ENCODE measurements at regions not wholly inside any gene's neighbourhood (a gene's known extent, or its start where the extent isn't known, plus 50 kb on each side); places are given as distances from the start of the nearest gene placed in this dataset.

GRCh38 chr4:166546009-166546408 lies 673.0 kb downstream of the TLL1 start:
- TF ChIP-seq POLR2A (IDR thresholded peaks at IDR 0.05) (no peak), EP300 (IDR thresholded peaks at IDR 0.05) (no peak), CTCF (IDR thresholded peaks at IDR 0.05) (no peak), POLR2AphosphoS5 (IDR thresholded peaks at IDR 0.05) (no peak)

GRCh38 chr4:166577639-166578038 lies 656.7 kb downstream of the SPOCK3 start:
- no peak overlapping the region for H3K27ac ChIP-seq
- intact Hi-C loops (cut with DNase I), result no loop called here
- H3K36me3 ChIP-seq, result no peaks in the 10 kb centered on the region
- no peak overlapping the region for H3K4me3 ChIP-seq
- no peaks in the 10 kb centered on the region for H3K4me1 ChIP-seq
- TF ChIP-seq CTCF (IDR thresholded peaks at IDR 0.05), result no peak
- H3K27me3 ChIP-seq, result no peaks in the 10 kb centered on the region
- WGBS, 2 donors, result 85 to 92% methylated on average over 2 of the region's 2 CpGs
- no peaks in the 10 kb centered on the region for H3K9me3 ChIP-seq
- DNase-seq, result no peak

More at GRCh38 chr4:166546009-166546408, 673.0 kb downstream of the TLL1 start:
- Histone ChIP-seq H3K36me3 (no peaks in the 10 kb centered on the region), H3K27me3 (no peaks in the 10 kb centered on the region), H3K9me3 (no peaks in the 10 kb centered on the region), H3K4me3 (no peak overlapping the region), H3K4me1 (no peaks in the 10 kb centered on the region), H3K27ac (no peak overlapping the region)
- WGBS, 2 donors, result 89 to 90% methylated on average over 6 of the region's 6 CpGs
- DNase-seq, result no peak
- intact Hi-C loops (cut with DNase I), result no loop called here

GRCh38 chr4:166585491-166585890 lies 648.8 kb downstream of the SPOCK3 start:
- H3K9me3 ChIP-seq, result no peaks in the 10 kb centered on the region
- H3K27ac ChIP-seq, result no peak overlapping the region
- TF ChIP-seq CTCF (IDR thresholded peaks at IDR 0.05), result no peak
- TF ChIP-seq EP300 (IDR thresholded peaks at IDR 0.05), result no peak
- no peak for DNase-seq
- 67 to 84% methylated on average over 3 of the region's 3 CpGs for WGBS, 2 donors
- H3K4me1 ChIP-seq, result no peaks in the 10 kb centered on the region
- no peaks in the 10 kb centered on the region for H3K36me3 ChIP-seq
- no peak overlapping the region for H3K4me3 ChIP-seq
- intact Hi-C loops (cut with DNase I), result no loop called here
- no peaks in the 10 kb centered on the region for H3K27me3 ChIP-seq

GRCh38 chr4:166594326-166594946 lies 639.9 kb downstream of the SPOCK3 start:
- H3K27ac ChIP-seq, result no peak overlapping the region
- no peak for DNase-seq
- WGBS, 2 donors, result 87 to 98% methylated on average over 1 of the region's 1 CpG
- intact Hi-C loops (cut with DNase I), result no loop called here
- no peaks in the 10 kb centered on the region for H3K9me3 ChIP-seq
- TF ChIP-seq EP300 (IDR thresholded peaks at IDR 0.05) (no peak), POLR2A (IDR thresholded peaks at IDR 0.05) (no peak), POLR2AphosphoS5 (IDR thresholded peaks at IDR 0.05) (no peak)
- H3K4me1 ChIP-seq, result no peaks in the 10 kb centered on the region
- no peaks in the 10 kb centered on the region for H3K27me3 ChIP-seq
- H3K36me3 ChIP-seq, result no peaks in the 10 kb centered on the region
- H3K4me3 ChIP-seq, result no peak overlapping the region

GRCh38 chr4:166600264-166600663 lies 634.0 kb downstream of the SPOCK3 start:
- Histone ChIP-seq H3K27me3 (no peaks in the 10 kb centered on the region), H3K4me3 (no peak overlapping the region), H3K4me1 (no peaks in the 10 kb centered on the region), H3K27ac (no peak overlapping the region), H3K9me3 (no peaks in the 10 kb centered on the region), H3K36me3 (no peaks in the 10 kb centered on the region)
- no peak for TF ChIP-seq EP300 (IDR thresholded peaks at IDR 0.05)
- no peak for TF ChIP-seq CTCF (IDR thresholded peaks at IDR 0.05)
- TF ChIP-seq POLR2A (IDR thresholded peaks at IDR 0.05), result no peak
- TF ChIP-seq POLR2AphosphoS5 (IDR thresholded peaks at IDR 0.05), result no peak
- 63 to 85% methylated on average over 1 of the region's 1 CpG for WGBS, 2 donors
- DNase-seq, result no peak
- intact Hi-C loops (cut with DNase I), result no loop called here

Measured in sigmoid colon (tissue), 6 donors.